Neural progenitor cell (in vitro differentiated cells): ENCODE measurements at regions not wholly inside any gene's neighbourhood (a gene's known extent, or its start where the extent isn't known, plus 50 kb on each side); places are given as distances from the start of the nearest gene placed in this dataset.

Experiments used
- DNase-seq: peaks from one replicate; pipeline ENCODE4 v3.0.0-alpha.2; 2016; ENCODE audit warnings: low spot score
- H2AFZ ChIP-seq: fragments of 200-600 bp; sonication (generic); replicated peaks from 2 replicates; pipeline ENCODE4 v1.6.1; 2016; ENCODE audit warnings: antibody characterized with exemption
- H3F3A ChIP-seq: fragments of 200-600 bp; sonication (generic); 2 replicates; pipeline ENCODE4 v1.6.1; 2016; ENCODE audit warnings: antibody characterized with exemption, low read depth
- H3K27ac ChIP-seq: fragments of 200-600 bp; sonication (generic); 2 replicates; pipeline ENCODE4 v1.5.1; 2016; ENCODE audit warnings: mild to moderate bottlenecking
- H3K27me3 ChIP-seq: fragments of 200-600 bp; sonication (generic); 2 replicates; pipeline ENCODE4 v1.6.1; 2016; ENCODE audit warnings: mild to moderate bottlenecking, moderate library complexity
- H3K36me3 ChIP-seq: fragments of 200-600 bp; sonication (generic); 2 replicates; pipeline ENCODE4 v1.5.1; 2016
- H3K4me1 ChIP-seq: fragments of 200-600 bp; sonication (generic); 2 replicates; pipeline ENCODE4 v1.6.1; 2016; ENCODE audit warnings: mixed run types
- H3K4me2 ChIP-seq: fragments of 200-600 bp; sonication (generic); 2 replicates; pipeline ENCODE4 v1.6.1; 2016
- H3K4me3 ChIP-seq: fragments of 200-600 bp; sonication (generic); 2 replicates; pipeline ENCODE4 v1.5.1; 2016
- H3K79me2 ChIP-seq: fragments of 200-600 bp; sonication (generic); 2 replicates; pipeline ENCODE4 v1.6.1; 2016; ENCODE audit warnings: low read depth
- H3K9ac ChIP-seq: fragments of 200-600 bp; sonication (generic); 2 replicates; pipeline ENCODE4 v1.6.1; 2016
- H3K9me3 ChIP-seq: fragments of 200-600 bp; sonication (generic); 2 replicates; pipeline ENCODE4 v1.5.1; 2016; ENCODE audit warnings: low read depth
- H4K20me1 ChIP-seq: fragments of 200-600 bp; sonication (generic); 2 replicates; pipeline ENCODE4 v1.6.1; 2016; ENCODE audit warnings: low read depth
- H3K27ac Mint-ChIP-seq: 3 replicates; pipeline ENCODE4 v1.8.0; 2021; ENCODE audit warnings: mixed read lengths
- H3K27me3 Mint-ChIP-seq: 2 replicates; pipeline ENCODE4 v1.8.0; 2022; ENCODE audit warnings: low read depth, mild to moderate bottlenecking, inconsistent platforms, moderate library complexity, mixed read lengths; ENCODE audit not compliant: insufficient read depth
- H3K36me3 Mint-ChIP-seq: 3 replicates; pipeline ENCODE4 v1.8.0; 2021; ENCODE audit warnings: mixed read lengths
- H3K4me1 Mint-ChIP-seq: 3 replicates; pipeline ENCODE4 v1.8.0; 2021; ENCODE audit warnings: mixed read lengths
- H3K4me3 Mint-ChIP-seq: 3 replicates; pipeline ENCODE4 v1.8.0; 2021; ENCODE audit warnings: mild to moderate bottlenecking, moderate library complexity, mixed read lengths
- H3K9me3 Mint-ChIP-seq: 3 replicates; pipeline ENCODE4 v1.8.0; 2020; ENCODE audit warnings: mixed read lengths
- EZH2 ChIP-seq: fragments of 200-600 bp; sonication (generic); IDR thresholded peaks from 2 replicates; pipeline ENCODE4 v1.6.1; 2017; ENCODE audit warnings: antibody characterized with exemption, mild to moderate bottlenecking, moderate library complexity
- EZH2phosphoT487 ChIP-seq: fragments of 200-600 bp; sonication (generic); IDR thresholded peaks from 2 replicates; pipeline ENCODE4 v1.6.1; 2017; ENCODE audit warnings: antibody characterized with exemption
- TF ChIP-seq, protein P1 (sequence below): fragments of 200-600 bp; sonication (generic); IDR thresholded peaks from 2 replicates; pipeline ENCODE4 v1.5.1; 2017; ENCODE audit warnings: antibody characterized with exemption, mild to moderate bottlenecking

DNA sequence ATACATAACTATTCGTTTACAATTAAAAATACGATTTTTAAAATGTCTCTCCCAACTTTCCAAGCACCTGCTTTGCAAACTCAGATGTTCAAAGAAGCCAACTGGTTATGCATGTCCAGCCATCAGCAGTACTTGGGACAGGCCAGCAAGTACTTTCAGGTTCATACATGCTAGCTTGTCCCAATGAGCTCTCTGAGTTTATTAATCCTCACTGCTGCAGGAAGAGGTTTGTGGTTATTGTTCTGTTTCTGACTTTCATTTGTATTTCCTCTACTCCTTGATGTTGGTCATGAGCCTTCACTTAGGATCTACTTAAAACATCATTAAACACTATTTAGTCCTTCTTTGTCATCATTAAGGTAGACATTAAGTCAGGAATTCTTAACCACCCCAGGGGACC is 374.1 kb downstream of the LRATD1 start:
- no peaks in the 10 kb centered on the region for H3F3A ChIP-seq
- no peak overlapping the region for H3K4me3 Mint-ChIP-seq
- TF ChIP-seq EZH2phosphoT487 (no peak), EZH2 (no peak)
- TF ChIP-seq, protein P1, sequence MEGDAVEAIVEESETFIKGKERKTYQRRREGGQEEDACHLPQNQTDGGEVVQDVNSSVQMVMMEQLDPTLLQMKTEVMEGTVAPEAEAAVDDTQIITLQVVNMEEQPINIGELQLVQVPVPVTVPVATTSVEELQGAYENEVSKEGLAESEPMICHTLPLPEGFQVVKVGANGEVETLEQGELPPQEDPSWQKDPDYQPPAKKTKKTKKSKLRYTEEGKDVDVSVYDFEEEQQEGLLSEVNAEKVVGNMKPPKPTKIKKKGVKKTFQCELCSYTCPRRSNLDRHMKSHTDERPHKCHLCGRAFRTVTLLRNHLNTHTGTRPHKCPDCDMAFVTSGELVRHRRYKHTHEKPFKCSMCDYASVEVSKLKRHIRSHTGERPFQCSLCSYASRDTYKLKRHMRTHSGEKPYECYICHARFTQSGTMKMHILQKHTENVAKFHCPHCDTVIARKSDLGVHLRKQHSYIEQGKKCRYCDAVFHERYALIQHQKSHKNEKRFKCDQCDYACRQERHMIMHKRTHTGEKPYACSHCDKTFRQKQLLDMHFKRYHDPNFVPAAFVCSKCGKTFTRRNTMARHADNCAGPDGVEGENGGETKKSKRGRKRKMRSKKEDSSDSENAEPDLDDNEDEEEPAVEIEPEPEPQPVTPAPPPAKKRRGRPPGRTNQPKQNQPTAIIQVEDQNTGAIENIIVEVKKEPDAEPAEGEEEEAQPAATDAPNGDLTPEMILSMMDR = no peak
- H3K4me3 ChIP-seq = no peak overlapping the region
- no peak overlapping the region for H3K4me2 ChIP-seq
- peaks cover 9% of the 10 kb centered on the region for H3K9me3 Mint-ChIP-seq
- H3K79me2 ChIP-seq = no peaks in the 10 kb centered on the region
- H3K27ac Mint-ChIP-seq = no peak overlapping the region
- H2AFZ ChIP-seq = no peak overlapping the region
- no peaks in the 10 kb centered on the region for H4K20me1 ChIP-seq
- no peaks in the 10 kb centered on the region for H3K27me3 ChIP-seq
- no peak overlapping the region for H3K27ac ChIP-seq
- no peaks in the 10 kb centered on the region for H3K4me1 ChIP-seq
- no peak for DNase-seq
- no peaks in the 10 kb centered on the region for H3K36me3 Mint-ChIP-seq
- H3K9ac ChIP-seq = no peak overlapping the region
- H3K9me3 ChIP-seq = no peaks in the 10 kb centered on the region
- H3K36me3 ChIP-seq = no peaks in the 10 kb centered on the region
- no peaks in the 10 kb centered on the region for H3K4me1 Mint-ChIP-seq
- H3K27me3 Mint-ChIP-seq = peaks cover 6% of the 10 kb centered on the region

DNA sequence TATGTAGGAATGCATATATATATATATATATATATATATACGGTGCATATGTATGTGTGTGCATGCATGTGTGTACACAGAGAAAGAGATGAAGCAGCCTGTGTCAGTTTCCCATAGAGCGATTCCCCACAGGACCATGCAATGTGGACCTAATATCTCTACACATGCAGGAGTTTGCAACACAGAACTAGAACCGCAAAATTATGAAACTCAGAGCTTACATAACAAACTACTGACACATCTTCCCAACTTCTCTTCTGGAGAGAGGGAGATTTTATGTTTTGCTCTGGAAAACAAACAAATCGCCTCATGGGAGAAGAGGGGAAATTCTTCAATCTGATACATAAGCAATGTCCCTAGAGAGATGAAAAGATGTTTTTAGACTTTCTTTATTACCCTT is 377.2 kb downstream of the LRATD1 start:
- no peak overlapping the region for H3K4me2 ChIP-seq
- H3K9me3 ChIP-seq = no peaks in the 10 kb centered on the region
- H3K36me3 ChIP-seq = no peaks in the 10 kb centered on the region
- H4K20me1 ChIP-seq = no peaks in the 10 kb centered on the region
- no peaks in the 10 kb centered on the region for H3K4me1 ChIP-seq
- no peak overlapping the region for H3K27ac Mint-ChIP-seq
- no peaks in the 10 kb centered on the region for H3K36me3 Mint-ChIP-seq
- H3K27me3 ChIP-seq = no peaks in the 10 kb centered on the region
- H3K4me3 Mint-ChIP-seq = no peak overlapping the region
- H3K27me3 Mint-ChIP-seq = peaks cover 3% of the 10 kb centered on the region
- no peak overlapping the region for H3K4me3 ChIP-seq
- H3K9me3 Mint-ChIP-seq = peaks cover 19% of the 10 kb centered on the region
- no peaks in the 10 kb centered on the region for H3F3A ChIP-seq
- no peak overlapping the region for H3K9ac ChIP-seq
- H3K79me2 ChIP-seq = no peaks in the 10 kb centered on the region
- no peak for DNase-seq
- H2AFZ ChIP-seq = no peak overlapping the region
- no peaks in the 10 kb centered on the region for H3K4me1 Mint-ChIP-seq
- H3K27ac ChIP-seq = no peak overlapping the region
- TF ChIP-seq, protein P1 = no peak
- TF ChIP-seq EZH2 (no peak), EZH2phosphoT487 (no peak)

DNA sequence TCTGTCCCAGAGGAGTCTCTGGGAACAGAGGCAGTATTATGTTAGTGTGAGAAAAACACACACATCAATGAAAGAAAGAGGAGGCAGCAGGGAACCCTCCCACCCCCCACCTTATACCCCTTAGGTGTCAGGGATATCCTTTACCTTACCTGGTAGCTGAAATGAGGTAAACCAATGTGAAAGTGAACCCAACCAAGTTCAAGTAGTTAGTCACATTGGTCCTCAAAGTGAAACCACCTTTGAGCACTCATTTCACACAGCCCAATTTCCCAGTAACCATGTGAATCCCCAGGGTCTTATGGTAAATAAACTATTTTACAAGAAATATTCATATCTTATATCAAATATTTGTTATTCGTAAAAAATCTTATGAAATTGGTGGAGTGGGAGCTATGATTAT is 377.8 kb downstream of the LRATD1 start:
- Histone ChIP-seq H3F3A (no peaks in the 10 kb centered on the region), H3K4me3 (no peak overlapping the region), H3K9me3 (no peaks in the 10 kb centered on the region), H2AFZ (no peak overlapping the region), H3K27ac (no peak overlapping the region), H3K4me1 (no peaks in the 10 kb centered on the region), H3K36me3 (no peaks in the 10 kb centered on the region), H3K27me3 (no peaks in the 10 kb centered on the region), H3K4me2 (no peak overlapping the region), H3K9ac (no peak overlapping the region), H4K20me1 (no peaks in the 10 kb centered on the region), H3K79me2 (no peaks in the 10 kb centered on the region)
- no peaks in the 10 kb centered on the region for H3K4me1 Mint-ChIP-seq
- no peak for TF ChIP-seq EZH2
- TF ChIP-seq EZH2phosphoT487 = no peak
- TF ChIP-seq, protein P1 = no peak
- peaks cover 19% of the 10 kb centered on the region for H3K9me3 Mint-ChIP-seq
- peaks cover 3% of the 10 kb centered on the region for H3K27me3 Mint-ChIP-seq
- no peak for DNase-seq
- no peak overlapping the region for H3K4me3 Mint-ChIP-seq
- H3K36me3 Mint-ChIP-seq = no peaks in the 10 kb centered on the region
- no peak overlapping the region for H3K27ac Mint-ChIP-seq

DNA sequence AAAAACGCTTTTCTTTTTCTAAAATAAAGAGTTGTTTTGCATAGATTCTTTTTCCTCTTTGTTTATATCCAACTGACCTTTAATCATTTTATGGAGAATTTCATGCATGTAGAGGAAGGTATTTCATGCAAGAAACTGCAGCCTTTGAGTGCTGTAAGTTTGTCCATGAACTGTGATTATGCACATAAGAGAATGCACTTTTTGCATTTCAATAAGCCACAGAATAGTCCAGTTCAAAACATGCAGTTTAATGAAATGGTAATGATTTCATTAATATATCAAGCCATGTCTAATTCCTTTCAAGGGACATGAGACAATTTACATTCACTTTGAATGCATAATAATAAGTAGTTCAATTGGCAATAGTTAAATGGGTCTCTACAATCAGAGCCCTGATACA is 386.3 kb downstream of the LRATD1 start:
- no peak overlapping the region for H3K9ac ChIP-seq
- no peak overlapping the region for H3K27ac Mint-ChIP-seq
- no peak overlapping the region for H2AFZ ChIP-seq

More for the DNA sequence above, 386.3 kb downstream of the LRATD1 start:
- no peaks in the 10 kb centered on the region for H3K4me1 ChIP-seq
- no peaks in the 10 kb centered on the region for H3K9me3 Mint-ChIP-seq
- no peaks in the 10 kb centered on the region for H3K36me3 Mint-ChIP-seq
- DNase-seq = no peak
- H3K79me2 ChIP-seq = no peaks in the 10 kb centered on the region
- no peak overlapping the region for H3K4me2 ChIP-seq
- no peak overlapping the region for H3K27ac ChIP-seq
- no peaks in the 10 kb centered on the region for H3K27me3 ChIP-seq
- H3K36me3 ChIP-seq = no peaks in the 10 kb centered on the region
- no peak overlapping the region for H3K4me3 ChIP-seq
- no peak overlapping the region for H3K4me3 Mint-ChIP-seq
- no peaks in the 10 kb centered on the region for H3K9me3 ChIP-seq
- H3K27me3 Mint-ChIP-seq = no peaks in the 10 kb centered on the region
- peaks cover 5% of the 10 kb centered on the region for H3K4me1 Mint-ChIP-seq
- TF ChIP-seq EZH2phosphoT487 = no peak
- TF ChIP-seq, protein P1 = no peak
- H3F3A ChIP-seq = no peaks in the 10 kb centered on the region
- no peaks in the 10 kb centered on the region for H4K20me1 ChIP-seq
